Suppressor macrophage (primary cell): ENCODE measurements at regions not wholly inside any gene's neighbourhood (a gene's known extent, or its start where the extent isn't known, plus 50 kb on each side); places are given as distances from the start of the nearest gene placed in this dataset.
A peak's percentile ranks its signal among the peaks of the same experiment; 100 is the strongest.

ENCODE experiments used
- DNase-seq, 4 experiments: peaks; one replicate each; pipeline ENCODE4 v3.0.0-alpha.2; 2020 to 2022

GRCh38 chr12:69062621-69063237 lies 129.8 kb upstream of the CPM start:
- DNase-seq: peak; percentile 32 to 80 (median 56)

DNA sequence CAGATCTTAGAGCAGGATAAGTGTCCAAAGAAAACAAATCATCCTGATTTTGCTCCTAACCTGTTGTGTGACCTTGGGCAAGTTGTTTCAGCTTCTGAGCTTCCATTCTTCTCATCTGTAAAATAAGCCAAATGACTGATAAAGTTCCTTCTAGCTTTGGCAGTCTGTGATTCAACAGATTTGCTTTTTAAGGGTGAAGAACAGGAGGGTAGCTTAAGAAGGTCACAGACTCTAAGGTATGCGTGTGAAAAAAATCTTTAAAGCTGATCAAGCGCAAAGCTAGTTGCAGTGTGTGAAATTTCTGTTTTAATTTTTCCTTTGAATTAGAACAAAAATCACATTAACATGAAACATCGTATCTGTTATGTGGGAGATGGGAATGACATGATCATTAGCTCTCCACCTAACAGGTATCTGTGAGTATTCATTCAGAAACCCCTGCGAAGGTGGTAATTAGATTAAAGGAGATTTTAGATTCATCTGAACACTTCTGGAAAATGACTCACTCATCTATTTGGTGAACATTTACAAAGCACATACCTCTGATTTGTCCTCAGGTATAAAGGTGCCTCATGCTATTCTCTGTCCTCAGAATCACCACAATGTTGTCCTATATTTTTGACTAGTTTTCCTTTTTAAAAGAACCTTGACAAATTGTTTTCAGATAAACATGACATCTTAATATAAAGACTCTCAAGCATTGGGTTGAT lies 131.9 kb upstream of the CPM start:
- no peak for DNase-seq

GRCh38 chr12:69065775-69066174 lies 132.8 kb upstream of the CPM start:
- no peak for DNase-seq

DNA sequence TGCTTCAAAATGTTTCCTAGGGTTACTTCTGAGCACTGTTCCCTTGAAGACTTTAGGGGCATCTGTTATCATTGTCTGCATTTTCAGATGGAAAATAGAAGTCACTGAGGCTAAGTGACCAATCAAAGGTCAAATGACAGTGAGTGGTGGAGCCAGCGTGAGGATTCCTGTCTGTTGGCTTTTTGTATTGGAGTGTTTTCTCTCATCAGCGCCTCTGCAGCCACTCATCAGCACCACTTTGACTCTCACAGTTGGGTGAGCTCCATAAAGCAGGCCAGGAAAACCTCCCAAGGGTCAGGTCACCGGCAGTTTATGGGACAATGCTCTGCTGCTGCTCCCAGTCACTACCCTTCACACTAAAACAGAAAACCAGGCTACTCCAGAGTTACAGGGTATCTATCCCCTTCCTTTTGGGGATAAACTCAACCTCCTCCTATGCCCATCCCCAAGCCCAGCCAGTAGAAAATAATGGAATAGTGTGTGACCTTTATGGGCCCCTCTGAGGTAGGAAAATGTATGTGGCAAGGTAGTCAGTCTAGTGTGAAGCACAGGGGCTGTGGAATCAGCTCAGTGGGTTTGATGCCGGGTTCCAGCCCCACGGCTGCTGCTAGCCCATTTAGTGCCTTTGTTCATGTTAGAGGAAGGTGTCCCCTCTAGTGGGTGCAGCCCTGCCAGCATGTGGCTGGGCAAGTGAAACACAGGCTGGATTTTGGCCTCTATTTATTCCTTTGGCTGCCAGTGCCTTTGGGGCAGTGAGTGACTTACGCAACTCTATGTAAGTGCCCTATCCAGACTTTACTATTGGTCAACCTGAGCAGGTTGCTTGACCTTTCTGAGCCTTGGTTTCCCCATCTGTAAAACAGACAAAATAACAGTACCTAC lies 133.8 kb upstream of the CPM start:
- no peak for DNase-seq

DNA sequence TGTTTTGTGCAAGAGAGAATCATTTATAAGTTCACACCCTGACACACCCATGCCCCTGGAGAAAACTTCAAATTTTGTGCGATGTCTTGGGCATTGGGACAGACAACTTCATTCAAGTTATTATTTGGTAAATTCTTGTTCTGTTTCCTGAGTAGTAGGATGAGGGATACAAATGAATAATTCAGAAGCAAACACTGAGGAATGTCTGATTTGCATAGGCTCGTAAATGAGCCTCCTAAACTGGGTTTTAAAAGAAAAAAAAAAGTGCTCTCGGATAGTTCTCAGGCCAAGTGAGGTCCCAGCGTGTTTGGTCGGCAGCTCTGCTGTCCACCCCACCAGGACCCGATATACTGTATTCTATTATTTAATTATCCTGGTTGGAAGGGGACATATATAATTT lies 134.7 kb upstream of the CPM start:
- no peak for DNase-seq

DNA sequence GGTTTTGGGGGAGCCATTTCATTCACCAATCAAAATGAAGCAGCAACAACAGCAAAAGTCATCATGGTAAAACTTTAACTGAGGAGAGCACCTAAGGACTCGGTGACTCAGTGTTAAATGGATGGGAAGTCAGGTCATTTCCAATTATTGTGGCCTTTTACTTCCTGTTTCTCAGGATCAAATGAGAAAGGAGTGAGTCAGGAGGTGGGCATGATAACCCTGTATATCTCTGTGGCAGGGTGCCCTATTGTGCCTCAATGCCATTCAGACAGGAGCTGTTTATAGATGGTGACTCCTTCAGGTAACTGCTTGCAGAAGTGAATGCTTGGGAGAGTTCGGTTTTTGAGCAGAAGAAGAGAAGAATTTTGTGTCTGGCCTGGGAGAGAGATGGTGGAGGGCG lies 135.5 kb upstream of the CPM start:
- DNase-seq: peak; percentile 35 to 80 (median 50)

- DNase-seq: no peak
Observed at GRCh38 chr12:69069479-69069878, 136.5 kb upstream of the CPM start.

DNA sequence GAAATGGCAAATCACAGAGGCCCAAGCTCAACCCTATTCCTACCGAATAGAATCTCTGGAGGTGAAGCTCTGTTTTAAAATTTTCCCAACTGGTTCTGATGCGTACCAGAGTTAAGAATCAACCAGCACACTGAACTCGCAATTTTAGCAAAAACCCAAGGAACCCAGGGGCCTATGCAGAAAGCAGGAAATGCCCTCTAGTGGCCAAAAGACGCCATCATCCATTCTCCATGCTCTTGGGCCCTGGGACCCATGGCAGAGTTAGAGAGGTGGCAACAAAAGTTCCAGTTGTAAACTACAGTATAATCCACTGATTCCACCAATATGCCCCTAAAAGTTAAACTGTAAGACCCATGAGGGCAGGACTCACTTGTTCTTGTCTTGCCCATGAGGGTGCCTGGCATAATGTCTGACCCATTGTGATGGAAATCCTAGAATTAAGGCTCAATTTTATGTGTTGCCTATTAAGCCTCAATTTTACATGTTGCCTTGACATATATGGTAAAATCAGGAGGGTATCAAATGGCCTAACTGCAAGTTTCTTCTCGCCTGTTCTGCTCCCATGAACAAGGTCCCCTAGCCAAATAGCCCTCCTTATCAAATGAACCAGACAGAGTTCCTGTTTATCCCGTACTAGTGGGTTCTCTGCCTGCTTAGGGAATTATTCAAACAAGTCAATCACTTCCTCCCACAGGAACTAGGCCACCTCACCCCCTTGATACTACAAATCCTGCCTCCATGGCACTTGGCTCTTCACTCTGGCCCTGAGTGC lies 137.5 kb upstream of the CPM start:
- peak; percentile 75 to 89 (median 83) for DNase-seq

DNA sequence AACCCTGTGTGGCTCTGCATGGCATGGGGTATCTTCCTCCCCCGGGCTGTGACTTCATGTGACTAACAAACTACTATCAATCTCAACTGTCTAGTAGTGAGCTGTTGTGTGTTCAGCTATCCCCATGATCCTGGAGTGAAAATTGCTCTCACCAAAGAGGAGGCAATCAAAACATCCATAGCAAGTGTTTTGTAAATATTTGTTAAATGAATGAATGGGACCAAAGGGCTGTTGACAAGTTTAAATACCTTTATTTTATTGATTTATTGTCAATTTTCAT lies 138.1 kb upstream of the CPM start:
- no peak for DNase-seq

DNA sequence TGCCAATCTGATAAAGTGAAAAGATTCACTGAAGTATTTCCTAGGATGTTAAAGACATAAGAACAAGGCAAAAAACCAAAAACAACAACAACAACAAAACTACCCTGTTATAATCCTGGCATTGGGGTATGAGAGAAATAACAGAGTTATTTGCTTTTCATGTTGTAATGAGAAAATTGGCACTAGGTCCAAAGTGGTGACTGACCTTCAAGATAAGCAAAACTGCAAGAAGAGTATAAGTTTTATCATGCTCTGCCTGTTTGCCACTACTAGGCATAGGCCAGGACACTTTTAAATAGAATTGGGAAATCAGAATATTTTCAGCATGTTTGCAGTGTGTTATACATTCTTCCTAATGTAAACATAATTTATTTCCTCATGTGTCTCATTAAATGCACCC lies 140.1 kb upstream of the CPM start:
- DNase-seq: no peak

DNA sequence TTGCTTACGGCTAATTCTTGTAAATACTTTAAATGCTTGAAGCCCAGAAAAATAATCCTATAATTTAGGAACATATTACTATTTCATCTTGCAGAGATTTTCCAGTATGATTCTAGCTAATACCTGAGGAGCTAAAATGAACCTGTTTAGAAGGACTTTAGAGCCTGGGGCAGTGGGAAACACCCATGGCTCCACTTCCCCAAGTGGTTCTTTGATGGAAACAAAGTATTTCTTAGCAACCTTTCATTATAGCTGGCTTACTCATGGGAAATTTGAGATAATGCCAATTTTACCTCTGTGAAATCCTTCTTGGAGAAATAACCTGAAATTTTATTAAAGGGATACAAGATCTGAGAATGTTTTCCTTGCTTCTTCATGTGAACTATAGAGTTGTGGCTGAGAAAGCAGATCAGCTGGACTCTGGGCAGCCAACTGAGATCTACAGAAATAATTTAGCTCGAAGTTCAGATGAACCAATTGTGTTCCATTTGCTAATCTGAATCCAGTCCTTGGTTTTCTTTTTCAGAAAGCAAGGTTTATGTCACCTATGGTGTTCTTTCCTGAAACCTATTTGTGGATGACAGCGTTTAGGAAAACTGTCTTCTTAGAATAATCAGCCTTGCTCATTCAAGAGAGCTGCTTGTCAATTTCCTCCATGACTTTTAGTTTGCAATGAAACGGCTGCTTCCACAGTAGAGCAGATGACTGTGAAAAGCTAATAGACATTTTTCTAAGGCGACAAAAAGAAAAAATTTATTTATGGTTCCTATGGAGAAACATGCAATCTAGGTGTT lies 141.8 kb upstream of the CPM start:
- DNase-seq: no peak

DNA sequence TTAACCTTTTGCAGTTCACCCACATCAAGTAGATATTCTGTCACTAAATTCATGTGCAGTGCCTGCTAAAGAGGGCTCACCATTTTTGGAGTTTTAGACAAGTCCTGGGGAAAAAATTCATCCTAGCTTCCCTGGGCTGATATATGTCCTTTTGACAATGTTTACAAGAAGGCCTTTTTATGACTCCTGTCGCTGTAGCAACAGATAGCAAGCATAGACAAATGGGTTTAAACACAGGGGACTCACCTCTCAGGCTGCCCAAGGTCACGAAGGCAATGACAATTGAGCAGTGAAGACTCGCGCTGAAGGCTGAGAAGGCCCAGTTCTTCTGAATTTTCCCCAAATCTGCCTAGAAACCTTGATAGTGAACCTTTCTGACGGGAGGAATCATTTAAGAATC lies 150.7 kb upstream of the CPM start:
- DNase-seq: no peak

DNA sequence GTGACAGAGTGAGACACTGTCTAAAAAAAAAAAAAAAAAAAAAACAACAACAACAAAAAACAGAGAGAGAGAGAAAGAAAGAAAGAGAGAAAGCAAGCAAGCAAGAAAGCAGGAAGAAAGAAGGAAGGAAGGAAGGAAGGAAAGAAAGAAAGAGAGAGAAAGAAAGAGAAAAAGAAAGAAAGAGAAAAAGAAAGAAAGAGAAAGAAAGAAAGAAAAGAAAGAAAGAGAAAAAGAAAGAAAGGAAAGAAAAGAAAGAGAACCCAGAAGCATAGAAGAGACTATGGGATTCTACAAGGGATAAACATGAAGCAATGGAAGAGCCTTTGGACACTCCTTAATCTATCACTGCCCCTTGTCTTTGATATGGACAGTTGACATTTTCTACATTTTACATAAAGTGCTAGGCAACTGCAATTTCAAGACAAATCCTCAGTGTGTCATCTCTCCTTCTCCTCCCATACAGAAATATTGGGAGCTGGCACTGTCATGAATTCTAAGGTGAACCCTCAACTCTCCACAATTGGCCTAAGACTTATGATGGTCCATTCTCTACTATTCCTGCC lies 151.9 kb upstream of the CPM start:
- DNase-seq: no peak

DNA sequence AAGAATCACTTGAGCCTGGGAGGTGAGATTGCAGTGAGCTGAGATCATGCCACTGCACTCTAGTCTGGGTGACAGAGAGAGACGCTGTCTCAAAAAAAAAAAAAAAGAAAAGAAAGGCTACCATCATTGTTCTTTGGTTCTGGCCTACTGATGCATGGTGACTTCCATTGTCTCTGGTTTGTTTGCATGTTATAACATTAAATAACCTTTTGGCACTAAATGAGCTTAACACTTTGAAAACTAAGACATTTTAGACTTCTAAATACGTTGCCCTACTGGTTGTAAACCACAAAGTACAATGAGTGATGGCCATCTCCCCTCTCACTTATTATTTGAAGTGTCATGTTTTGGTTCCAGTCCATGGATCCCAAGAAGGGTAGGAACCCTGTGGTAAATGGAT lies 152.9 kb upstream of the CPM start:
- DNase-seq: no peak

- DNase-seq: no peak
Observed at GRCh38 chr12:69087986-69088385, 151.4 kb upstream of the CPSF6 start.

- DNase-seq: no peak
Observed at GRCh38 chr12:69090722-69091121, 148.6 kb upstream of the CPSF6 start.

GRCh38 chr12:69091442-69092017 lies 147.8 kb upstream of the CPSF6 start:
- DNase-seq: no peak

DNA sequence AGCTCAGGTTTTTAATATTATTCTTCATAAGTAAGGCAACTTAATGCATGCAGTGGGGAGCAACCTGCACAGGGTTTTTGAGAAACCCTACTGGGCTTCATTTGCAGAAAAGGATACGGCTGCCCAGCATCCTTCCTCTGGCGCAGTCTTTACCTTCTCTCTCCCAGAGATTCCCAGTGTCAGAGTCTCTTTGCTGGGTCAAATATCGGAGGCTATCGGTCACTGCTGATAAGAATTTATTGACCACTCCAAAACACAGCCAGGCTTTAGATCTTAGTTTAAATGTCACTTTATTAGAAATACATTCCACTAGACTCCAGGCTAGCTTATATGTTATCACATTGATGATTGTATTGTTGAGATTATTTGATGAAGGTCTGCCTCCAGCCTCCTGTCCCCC lies 147.2 kb upstream of the CPSF6 start:
- DNase-seq: no peak

GRCh38 chr12:69094606-69095216 lies 144.7 kb upstream of the CPSF6 start:
- DNase-seq: no peak

DNA sequence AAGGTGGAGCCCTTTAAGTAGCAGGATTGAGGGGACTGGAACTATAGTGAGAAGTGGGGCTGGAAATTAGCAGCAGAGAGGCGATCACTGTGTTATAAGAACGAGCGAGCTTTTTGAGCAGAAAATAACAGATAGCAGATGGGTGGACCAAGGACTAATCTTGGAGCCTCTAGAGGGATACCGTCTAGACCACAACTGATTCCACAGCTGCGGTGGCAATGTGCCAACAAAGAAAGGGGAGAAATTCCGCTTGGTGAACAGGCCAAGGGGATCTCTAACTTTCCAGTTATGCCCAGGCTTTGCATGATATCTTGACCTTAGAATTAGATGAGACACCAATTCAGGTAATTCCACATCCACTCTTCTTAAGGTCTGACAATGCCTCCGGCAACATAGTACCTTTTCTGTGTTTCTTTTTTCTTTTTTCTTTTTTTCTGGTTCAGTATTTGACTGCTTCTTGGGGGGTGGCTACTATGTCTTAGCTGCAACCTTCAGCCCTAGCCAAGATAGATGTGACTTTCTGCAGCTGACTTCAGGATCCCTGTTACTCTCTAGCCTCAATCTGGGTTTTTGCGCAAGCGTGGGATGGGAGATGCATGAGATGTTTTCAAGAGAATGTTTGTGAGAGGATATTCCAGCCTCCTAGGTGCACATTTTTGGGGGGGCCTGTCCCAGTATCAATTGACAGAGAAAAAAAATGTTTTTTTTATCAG lies 143.4 kb upstream of the CPSF6 start:
- no peak for DNase-seq
